IMR-90 (cell line): ENCODE measurements at regions not wholly inside any gene's neighbourhood (a gene's known extent, or its start where the extent isn't known, plus 50 kb on each side); places are given as distances from the start of the nearest gene placed in this dataset.

Source experiments
- ATAC-seq: fragments of 200-7000 bp; cut with Tn5 transposase; 2 replicates; pipeline ENCODE4 v1.9.1; 2020; ENCODE audit warnings: low read depth, mild to moderate bottlenecking, moderate library complexity
- BruUV-seq: library from RNA; stranded (reverse); fragments of 400-500 nt; replicated peaks from 2 replicates; lab custom pipeline; 2021; lab: Mats Ljungman, UMichigan
- CTCF ChIA-PET: fragments of 300-600 bp; formaldehyde crosslinking; extraction: SDS; loops from one replicate; lab custom pipeline; 2021; ENCODE audit warnings: antibody characterized with exemption; lab: Yijun Ruan, JAX
- POLR2A ChIA-PET: fragments of 300-600 bp; sonication (Branson Sonifier 250); formaldehyde crosslinking; loops from one replicate; lab custom pipeline; 2022; ENCODE audit warnings: antibody characterized with exemption; ENCODE audit not compliant: unreplicated experiment; lab: Charles Lee
- DNase-seq: peaks from one replicate; pipeline ENCODE4 v3.0.0; 2013
- H2AFZ ChIP-seq: replicated peaks from 2 replicates; pipeline ENCODE3; 2013; ENCODE audit warnings: low read length, mild to moderate bottlenecking; ENCODE audit not compliant: poor library complexity
- H2AK5ac ChIP-seq: 2 replicates; pipeline ENCODE4 v1.6.1; 2013; ENCODE audit warnings: low read depth, low read length, inconsistent platforms
- H2AK9ac ChIP-seq: replicated peaks from 2 replicates; pipeline ENCODE3; 2013; ENCODE audit warnings: mild to moderate bottlenecking, low read depth, low read length, moderate library complexity; ENCODE audit not compliant: poor library complexity
- H2BK120ac ChIP-seq: 2 replicates; pipeline ENCODE4 v1.6.1; 2013; ENCODE audit warnings: low read depth, low read length, inconsistent platforms
- H2BK15ac ChIP-seq: 3 replicates; pipeline ENCODE4 v1.6.1; 2013; ENCODE audit warnings: low read depth, low read length, inconsistent platforms
- H2BK20ac ChIP-seq: 2 replicates; pipeline ENCODE4 v1.6.1; 2013; ENCODE audit warnings: low read depth, mild to moderate bottlenecking, inconsistent platforms, low read length, moderate library complexity
- H2BK5ac ChIP-seq: 2 replicates; pipeline ENCODE4 v1.6.1; 2013; ENCODE audit warnings: mild to moderate bottlenecking, low read depth, low read length, inconsistent platforms; ENCODE audit not compliant: poor library complexity, severe bottlenecking
- H3K14ac ChIP-seq: replicated peaks from 2 replicates; pipeline ENCODE4 v1.6.1; 2013; ENCODE audit warnings: low read depth, low read length, inconsistent platforms
- H3K18ac ChIP-seq: 2 replicates; pipeline ENCODE4 v1.6.1; 2013; ENCODE audit warnings: low read depth, low read length, control low read depth
- H3K23ac ChIP-seq: 2 replicates; pipeline ENCODE4 v1.6.1; 2013; ENCODE audit warnings: low read depth, low read length, inconsistent platforms
- H3K27ac ChIP-seq: 2 replicates; pipeline ENCODE4 v1.5.1; 2013; ENCODE audit warnings: mild to moderate bottlenecking, control low read depth, low read length; ENCODE audit not compliant: insufficient read depth
- H3K27me3 ChIP-seq: 2 replicates; pipeline ENCODE4 v1.6.1; 2013; ENCODE audit warnings: low read length; ENCODE audit not compliant: control insufficient read depth, insufficient read depth
- H3K36me3 ChIP-seq: 2 replicates; pipeline ENCODE4 v1.6.1; 2013; ENCODE audit warnings: low read length, mixed read lengths; ENCODE audit not compliant: control insufficient read depth, insufficient read depth
- H3K4ac ChIP-seq: 2 replicates; pipeline ENCODE4 v1.6.1; 2013; ENCODE audit warnings: low read depth, low read length, inconsistent platforms
- H3K4me1 ChIP-seq: 2 replicates; pipeline ENCODE4 v1.6.1; 2013; ENCODE audit warnings: low read length, mixed read lengths; ENCODE audit not compliant: control insufficient read depth, insufficient read depth
- H3K4me2 ChIP-seq: 2 replicates; pipeline ENCODE4 v1.6.1; 2013; ENCODE audit warnings: low read depth, mild to moderate bottlenecking, control low read depth, low read length, moderate library complexity
- H3K4me3 ChIP-seq: 2 replicates; pipeline ENCODE4 v1.5.1; 2013; ENCODE audit warnings: low read depth, mild to moderate bottlenecking, control low read depth, low read length, moderate library complexity; ENCODE audit not compliant: insufficient read depth
- H3K56ac ChIP-seq: 2 replicates; pipeline ENCODE4 v1.6.1; 2013; ENCODE audit warnings: low read length, inconsistent platforms; ENCODE audit not compliant: insufficient read depth; ENCODE audit errors: extremely low read depth
- H3K79me1 ChIP-seq, 2 experiments: 2 replicates each; pipeline ENCODE4 v1.6.1; 2013; ENCODE audit warnings: low read length in 2 of 2, inconsistent platforms in 1 of 2, low read depth in 1 of 2
- H3K9ac ChIP-seq: 2 replicates; pipeline ENCODE4 v1.6.1; 2013; ENCODE audit warnings: low read depth, low read length, control low read depth
- H3K9me1 ChIP-seq: 2 replicates; pipeline ENCODE4 v1.6.1; 2013; ENCODE audit warnings: low read length, inconsistent platforms; ENCODE audit not compliant: insufficient read depth
- H3K9me3 ChIP-seq: 2 replicates; pipeline ENCODE4 v1.6.1; 2013; ENCODE audit warnings: low read length; ENCODE audit not compliant: control insufficient read depth, insufficient read depth
- H4K20me1 ChIP-seq: 2 replicates; pipeline ENCODE4 v1.6.1; 2013; ENCODE audit warnings: low read length, inconsistent platforms; ENCODE audit not compliant: insufficient read depth
- H4K5ac ChIP-seq: 2 replicates; pipeline ENCODE4 v1.6.1; 2013; ENCODE audit warnings: mild to moderate bottlenecking, low read depth, low read length, control low read depth
- H4K8ac ChIP-seq, 2 experiments: 2 replicates each; pipeline ENCODE4 v1.6.1; 2013; ENCODE audit warnings: low read depth in 2 of 2, low read length in 2 of 2, control low read depth in 1 of 2, inconsistent platforms in 1 of 2
- H4K91ac ChIP-seq: 2 replicates; pipeline ENCODE4 v1.6.1; 2013; ENCODE audit warnings: low read depth, low read length, inconsistent platforms; ENCODE audit not compliant: insufficient read depth
- CEBPB ChIP-seq: IDR thresholded peaks from 2 replicates; pipeline ENCODE4 v1.6.1; 2012; ENCODE audit warnings: low read depth, low read length, improper control_type of control experiment
- WGBS, 2 experiments: methylation state at CpG; one replicate each; pipeline versions ENCODE4 v1.1.5 to v1.1.7; 2013; ENCODE audit warnings: missing lambda C conversion rate in 2 of 2; ENCODE audit not compliant: insufficient read length in 1 of 2; ENCODE audit errors: extremely low coverage in 2 of 2; 5-methylcytosine and 5-hydroxymethylcytosine counted together
- dilution Hi-C: fragments of 300-500 bp; cut with HindIII; formaldehyde crosslinking; loops from one replicate; pipeline ENCODE4 v1.14.3; 2018; ENCODE audit warnings: low sequenced_read_pairs; ENCODE audit not compliant: unreplicated experiment
- in situ Hi-C: fragments of 300-500 bp; cut with MboI; formaldehyde crosslinking; loops from 3 replicates; pipeline ENCODE4 v1.14.3; 2019; ENCODE audit warnings: low sequenced_read_pairs, inconsistent platforms, mixed read lengths
- intact Hi-C: fragments of 100-400 bp; cut with micrococcal nuclease; formaldehyde crosslinking; loops from 2 replicates; pipeline ENCODE4 v1.10.0; 2022

DNA sequence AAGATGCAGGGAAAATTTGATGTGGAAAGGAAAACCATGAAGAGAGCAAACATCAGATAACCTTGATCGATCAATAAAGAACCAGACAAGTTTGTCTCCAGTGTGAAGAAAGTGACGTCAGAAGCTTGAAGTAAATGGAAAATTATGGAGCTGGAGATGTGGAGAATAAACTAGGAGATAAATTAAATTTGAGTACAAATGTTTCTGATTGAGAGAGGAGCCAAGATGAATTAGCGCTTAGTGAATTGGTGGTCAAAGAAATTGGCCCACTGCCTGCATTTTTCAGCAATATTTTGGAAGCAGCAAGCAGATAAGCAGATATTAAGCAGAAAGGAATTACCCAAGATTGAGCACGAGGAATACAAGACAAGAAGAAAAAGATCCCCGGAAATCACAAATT is 567.3 kb upstream of the ZNF385D start:
- in situ Hi-C loops (no loop called here), intact Hi-C loops (no loop called here), dilution Hi-C loops (no loop called here)
- Histone ChIP-seq H2BK120ac (no peak overlapping the region), H3K14ac (no peak overlapping the region), H3K27me3 (no peaks in the 10 kb centered on the region), H2BK20ac (no peak overlapping the region), H3K36me3 (no peaks in the 10 kb centered on the region), H4K8ac (no peak overlapping the region), H4K91ac (no peak overlapping the region), H3K79me1 (no peaks in the 10 kb centered on the region), H3K4ac (no peak overlapping the region), H2AK5ac (no peak overlapping the region), H2BK15ac (no peak overlapping the region), H3K4me3 (no peak overlapping the region), H3K27ac (no peak overlapping the region), H3K9me1 (no peaks in the 10 kb centered on the region), H3K4me2 (no peak overlapping the region), H3K4me1 (no peaks in the 10 kb centered on the region), H2BK5ac (no peak overlapping the region), H3K56ac (no peak overlapping the region), H4K5ac (no peak overlapping the region), H3K9me3 (no peaks in the 10 kb centered on the region), H4K20me1 (no peaks in the 10 kb centered on the region), H2AFZ (no peak overlapping the region), H3K18ac (no peak overlapping the region), H2AK9ac (no peak overlapping the region), H3K9ac (no peak overlapping the region), H3K23ac (no peak overlapping the region)
- CTCF ChIA-PET = no interaction called here
- ATAC-seq (no peak), DNase-seq (no peak)
- WGBS, 2 experiments = 81% methylated on average over 3 of the region's 5 CpGs; no CpG with 5 or more reads in 1 of the 2 experiments
- POLR2A ChIA-PET = no interaction called here
- no peak for TF ChIP-seq CEBPB
- no TSS peak for BruUV-seq
